NCI-H2081 treated with DMSO at 0.1 percent for 48 hours (cell line): ENCODE measurements at regions not wholly inside any gene's neighbourhood (a gene's known extent, or its start where the extent isn't known, plus 50 kb on each side); places are given as distances from the start of the nearest gene placed in this dataset.

Source experiments
- DNase-seq: peaks from one replicate; lab custom pipeline; 2025; lab: John Stamatoyannopoulos, UW

DNA sequence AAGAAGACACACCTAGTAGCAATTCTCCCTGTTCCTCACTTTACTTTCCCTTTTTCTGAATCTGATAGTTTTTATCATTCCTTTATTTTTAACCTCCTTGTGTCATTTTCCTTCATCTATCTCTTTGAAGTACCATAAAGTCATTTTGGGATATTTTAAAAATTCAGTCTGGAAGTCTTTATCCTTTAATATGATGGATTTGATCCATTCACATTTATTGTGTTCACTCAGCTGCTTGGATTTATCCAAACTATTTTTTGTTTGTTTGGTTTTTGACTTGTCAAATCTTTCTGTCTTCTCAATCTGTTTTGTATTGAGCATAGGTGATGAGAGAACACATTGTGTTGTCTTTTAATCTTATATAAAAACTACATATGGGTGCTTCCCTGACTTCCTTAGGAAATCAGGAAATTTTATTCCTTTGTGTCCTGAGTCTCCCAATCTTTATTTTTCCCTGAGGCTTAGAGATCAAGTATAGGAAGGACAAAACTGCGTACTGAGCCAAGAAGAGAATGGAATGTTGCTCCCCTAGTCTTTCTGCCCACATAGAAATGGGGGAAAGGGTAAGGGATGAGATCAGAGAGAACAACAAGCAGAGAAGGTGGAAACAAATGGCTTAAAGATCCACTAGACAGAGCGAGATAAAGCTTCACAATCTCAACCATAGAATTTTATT lies 132.7 kb upstream of the HABP2 start:
- no peak for DNase-seq

DNA sequence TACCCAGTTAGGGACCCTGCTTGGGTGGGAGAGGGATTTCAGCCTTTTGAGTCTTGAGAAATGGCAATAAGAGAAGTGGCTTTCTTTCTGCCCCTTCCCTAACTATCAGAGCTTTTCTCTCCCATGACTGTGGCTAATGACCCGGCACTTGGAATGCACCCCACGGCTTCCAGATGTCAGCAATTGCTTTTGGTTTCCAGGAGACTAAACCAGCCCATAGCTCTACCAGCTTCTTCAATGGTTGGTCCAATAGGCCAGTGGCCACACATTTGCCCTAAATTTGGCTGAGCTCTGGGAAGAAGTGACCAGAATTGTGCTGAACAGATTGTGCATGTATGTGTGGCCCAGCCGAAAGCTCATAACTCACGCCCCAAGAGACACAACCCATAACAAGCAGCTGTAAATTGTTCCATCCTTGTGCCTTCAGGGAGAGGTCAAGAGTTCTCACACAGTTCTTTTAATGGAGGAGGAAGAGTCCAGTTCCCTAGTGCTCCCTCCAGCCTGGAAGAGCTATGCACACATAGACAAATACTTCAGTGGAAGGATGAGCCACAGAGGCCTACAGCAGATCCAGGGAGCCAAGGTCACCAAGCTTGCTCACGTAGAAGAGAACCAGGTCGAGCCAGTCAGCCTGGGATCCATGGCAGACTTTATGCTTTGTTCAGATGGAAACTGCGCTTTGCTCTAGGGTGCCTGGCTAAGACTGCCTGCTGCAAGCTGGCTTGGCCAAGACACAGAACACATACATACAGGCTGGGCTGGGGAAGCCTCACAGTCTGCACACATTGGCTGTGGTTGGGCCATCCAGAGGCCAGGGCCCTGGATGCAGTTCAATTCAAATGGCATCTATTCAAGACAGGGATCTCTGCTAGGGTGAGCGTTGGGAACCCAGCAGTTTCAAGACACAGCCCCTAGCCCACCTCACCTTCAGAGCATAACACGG lies 131.8 kb upstream of the HABP2 start:
- no peak for DNase-seq

DNA sequence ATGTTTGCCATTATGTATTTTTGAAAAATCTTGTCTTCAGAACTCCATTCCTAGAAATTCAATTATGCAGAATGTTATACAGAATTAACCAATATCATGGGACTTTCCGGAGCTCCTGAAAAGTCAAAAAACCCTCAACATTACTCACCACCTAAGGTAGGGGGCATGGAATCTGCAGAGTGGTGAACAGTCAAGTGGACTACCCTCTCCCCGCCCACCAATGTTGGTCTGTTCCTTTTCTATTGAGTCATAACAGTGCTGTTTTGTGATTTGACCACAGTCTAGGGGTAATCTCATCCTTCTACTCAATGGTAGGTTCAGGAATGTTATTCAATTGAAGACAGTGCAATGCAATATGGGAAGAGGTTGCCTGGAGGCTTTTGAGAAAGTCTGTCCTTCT lies 130.5 kb upstream of the HABP2 start:
- DNase-seq, result no peak

GRCh38 chr10:113423981-113424721 lies 128.7 kb upstream of the HABP2 start:
- no peak for DNase-seq

- DNase-seq, result no peak
Measured at GRCh38 chr10:113425008-113425407, 127.8 kb upstream of the HABP2 start.

- no peak for DNase-seq
Measured at GRCh38 chr10:113425541-113425951, 127.3 kb upstream of the HABP2 start.

DNA sequence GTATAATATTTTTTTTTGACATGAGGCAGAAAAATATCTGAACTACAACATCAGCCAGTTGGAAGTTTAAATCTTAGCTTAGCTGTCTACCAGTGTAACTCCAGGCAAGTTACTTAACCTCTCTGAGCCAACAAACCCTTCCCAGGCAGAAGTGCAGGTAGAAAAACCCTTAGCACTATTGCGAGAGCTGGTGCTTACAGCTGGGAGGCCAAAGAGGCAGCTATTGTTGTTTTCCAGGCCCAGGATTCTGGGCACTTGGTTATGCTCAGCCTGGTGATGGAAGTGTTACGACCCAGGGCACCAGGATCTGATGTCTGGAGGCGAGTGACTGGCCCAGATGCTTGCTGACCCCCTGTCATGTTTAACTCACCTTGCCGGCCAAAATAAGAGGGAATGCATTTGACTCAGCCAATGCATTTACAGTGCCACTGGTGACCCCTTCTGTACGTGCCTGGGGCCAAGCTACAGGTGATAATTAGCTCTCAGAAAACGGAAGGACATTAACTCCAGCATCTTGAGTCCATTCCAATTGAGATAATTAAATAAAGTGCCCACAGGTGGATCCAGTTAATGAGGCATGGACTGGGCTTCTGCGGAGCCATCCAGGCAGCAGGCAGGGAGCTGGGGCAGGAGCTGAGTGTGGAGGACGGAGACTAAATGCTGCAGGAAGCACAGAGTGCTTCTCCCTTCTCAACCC lies 126.5 kb upstream of the HABP2 start:
- DNase-seq, result no peak

DNA sequence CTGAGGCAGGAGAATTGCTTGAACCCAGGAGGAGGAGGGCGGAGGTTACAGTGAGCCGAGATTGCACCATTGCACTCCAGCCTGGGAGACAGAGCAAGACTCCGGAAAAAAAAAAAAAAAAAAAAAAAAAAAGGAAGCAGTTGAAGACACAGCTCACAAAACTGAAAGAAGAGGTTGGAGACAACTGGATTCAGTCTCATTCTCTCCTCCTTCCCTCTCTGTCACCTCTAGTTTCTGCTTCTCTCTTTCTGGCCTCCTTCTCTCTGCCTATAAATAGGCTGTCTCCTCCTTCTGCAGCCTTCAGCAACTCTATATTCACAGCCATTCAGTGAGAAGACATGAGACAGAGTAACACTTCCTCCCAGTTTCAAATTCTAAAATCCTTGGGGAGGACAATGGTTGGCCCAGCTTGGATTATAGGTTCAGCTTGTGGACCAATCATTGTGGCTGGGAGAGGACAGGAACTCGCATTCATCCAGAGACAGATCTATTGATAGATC lies 125.6 kb upstream of the HABP2 start:
- DNase-seq, result no peak

GRCh38 chr10:113427811-113428558 lies 124.9 kb upstream of the HABP2 start:
- no peak for DNase-seq

- DNase-seq, result no peak
Measured at GRCh38 chr10:113430634-113431397, 122.0 kb upstream of the HABP2 start.

GRCh38 chr10:113431398-113432160 lies 121.3 kb upstream of the HABP2 start:
- no peak for DNase-seq

DNA sequence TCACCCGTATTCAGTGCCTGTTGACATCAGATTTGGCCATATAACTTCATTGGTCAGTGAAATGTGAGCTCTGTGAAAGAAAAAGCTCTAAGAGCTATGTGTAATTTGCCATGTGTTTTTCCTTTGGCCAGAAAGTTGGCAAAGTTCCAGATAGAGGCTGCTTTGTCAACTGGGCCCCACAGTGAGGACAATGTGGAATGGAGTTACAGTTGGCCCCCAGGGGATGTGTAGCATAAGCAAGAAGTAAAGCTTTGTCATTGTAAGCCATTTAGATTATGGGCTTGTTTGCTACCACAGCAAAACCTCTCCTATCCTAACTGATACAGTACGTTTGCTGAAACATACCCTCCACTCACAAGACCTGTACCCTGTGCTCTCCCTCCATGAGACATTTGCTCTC lies 119.1 kb upstream of the HABP2 start:
- DNase-seq, result no peak

DNA sequence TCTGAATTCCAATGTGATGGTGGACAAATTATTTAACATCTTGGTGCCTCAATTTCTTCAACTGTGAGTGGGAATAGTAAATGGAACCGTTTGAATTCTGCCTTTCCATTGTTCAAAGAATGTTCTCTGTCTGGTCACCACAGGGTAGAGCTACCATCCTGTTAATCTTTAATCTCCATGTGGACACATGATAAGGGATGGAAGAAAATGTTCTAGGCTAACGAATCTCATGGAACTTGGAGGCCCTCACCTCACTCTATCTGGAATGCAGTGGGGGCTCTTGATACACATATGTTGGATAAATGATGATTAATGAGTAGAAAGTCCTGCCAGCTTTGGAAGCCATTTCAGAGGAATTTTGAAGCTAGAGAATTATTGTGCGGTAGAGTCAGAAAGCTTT lies 118.5 kb upstream of the HABP2 start:
- DNase-seq, result no peak

GRCh38 chr10:113434950-113435349 lies 117.9 kb upstream of the HABP2 start:
- DNase-seq, result no peak

DNA sequence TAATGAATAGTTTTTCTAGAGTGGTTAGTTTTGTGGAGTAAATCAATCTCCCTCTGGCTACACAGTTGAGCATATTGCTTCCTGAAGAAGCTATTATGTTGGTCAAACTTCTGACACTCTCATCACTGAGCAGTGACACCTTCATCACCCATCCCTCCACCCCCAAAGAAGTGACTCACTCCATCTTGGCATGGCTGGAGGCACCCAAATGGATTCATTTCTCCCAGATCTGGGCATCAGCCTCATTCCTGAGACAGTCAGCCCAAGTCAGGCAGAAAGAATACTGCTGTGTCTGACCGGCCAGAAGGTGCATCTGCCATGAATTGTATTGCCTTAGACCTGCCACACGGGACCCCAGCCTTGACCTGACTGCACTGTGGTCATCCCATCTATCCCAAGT lies 117.0 kb upstream of the HABP2 start:
- no peak for DNase-seq

- no peak for DNase-seq
Measured at GRCh38 chr10:113436851-113437250, 116.0 kb upstream of the HABP2 start.

- no peak for DNase-seq
Measured at GRCh38 chr10:113438652-113439051, 114.2 kb upstream of the HABP2 start.

DNA sequence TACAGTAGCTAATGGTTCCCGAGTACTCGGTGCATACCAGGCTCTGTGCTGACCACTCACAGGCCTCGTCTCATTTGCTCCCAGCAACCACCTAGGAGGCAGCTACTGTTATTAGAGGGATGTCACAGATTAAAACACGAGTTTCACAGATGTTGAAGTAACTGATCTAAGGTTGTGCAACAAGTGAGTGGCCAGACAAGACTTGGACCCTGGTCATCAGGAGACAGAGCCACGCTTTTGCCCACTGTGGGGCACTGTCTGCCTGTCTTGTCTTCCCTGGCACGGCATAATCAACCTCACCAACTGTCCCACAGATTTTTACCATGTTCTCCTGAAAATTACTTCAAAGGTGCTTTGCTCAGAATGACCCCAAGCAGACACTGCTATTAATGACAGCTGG lies 111.6 kb upstream of the HABP2 start:
- no peak for DNase-seq

GRCh38 chr10:113441686-113442270 lies 111.1 kb upstream of the HABP2 start:
- DNase-seq, result no peak
